ENCODE measurements at regions not wholly inside any gene's neighbourhood (a gene's known extent, or its start where the extent isn't known, plus 50 kb on each side); places are given as distances from the start of the nearest gene placed in this dataset.
A peak's percentile ranks its signal among the peaks of the same experiment; 100 is the strongest.

DNA sequence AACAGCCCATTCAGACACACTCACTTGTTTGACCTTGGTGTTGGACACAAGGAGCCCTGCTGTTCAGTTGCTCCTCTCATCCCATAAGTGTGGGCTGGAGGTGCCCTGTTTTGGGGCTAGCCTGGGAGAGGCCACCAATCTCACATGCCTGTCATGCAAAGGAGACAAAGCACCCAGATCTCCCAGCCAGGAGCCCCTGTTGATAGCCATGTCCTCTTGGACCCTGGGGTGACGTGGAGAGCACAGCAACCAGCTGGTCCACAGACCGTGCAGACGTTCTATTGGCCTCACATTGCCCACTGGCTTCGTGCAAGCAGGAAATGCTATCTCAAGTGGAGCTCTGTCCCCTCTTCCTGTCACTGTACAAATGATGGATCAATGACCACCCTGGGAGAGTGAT is 240.8 kb downstream of the RPS24 start:
- Histone ChIP-seq H3K4me3 (no peak overlapping the region), H3K9me3 (ENCODE audit: low read depth, low read length) (no peaks in the 10 kb centered on the region), H3K27ac (no peak overlapping the region), H3K9ac (ENCODE audit: insufficient read length) (no peak overlapping the region), H3K36me3 (ENCODE audit: insufficient read depth, low read length) (no peaks in the 10 kb centered on the region)
- DNase-seq (ENCODE audit: low read depth, low spot score) = no peak
- TF ChIP-seq FOXP2 (optimal IDR thresholded peaks at IDR 0.05; ENCODE audit: control extremely low read depth, extremely low read length, insufficient read depth) = no peak
- TF ChIP-seq POLR2AphosphoS5 (IDR thresholded peaks at IDR 0.05; ENCODE audit: borderline replicate concordance, low read depth, low read length) = no peak

DNA sequence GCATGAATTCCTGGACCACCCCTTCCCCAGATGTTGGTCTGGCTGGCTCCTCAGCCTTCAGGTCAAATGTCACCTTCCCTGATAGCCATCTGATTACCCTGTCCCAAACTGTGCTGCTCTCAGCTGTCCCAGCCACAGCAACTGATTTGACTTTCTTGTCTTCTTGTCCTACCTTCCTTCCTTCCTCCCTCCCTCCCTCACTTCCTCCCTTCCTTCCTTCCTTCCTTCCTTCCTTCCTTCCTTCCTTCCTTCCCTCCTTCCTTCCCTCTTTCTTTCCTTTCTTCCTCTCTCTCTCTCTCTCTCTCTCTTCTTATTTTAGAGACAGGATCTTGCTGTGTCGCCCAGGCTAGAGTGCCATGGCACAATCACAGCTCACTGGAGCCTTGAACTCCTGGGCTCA is 242.5 kb downstream of the RPS24 start:
- Histone ChIP-seq H3K27ac (no peak overlapping the region), H3K9me3 (ENCODE audit: low read depth, low read length) (no peaks in the 10 kb centered on the region), H3K4me3 (no peak overlapping the region), H3K9ac (ENCODE audit: insufficient read length) (no peak overlapping the region), H3K36me3 (ENCODE audit: insufficient read depth, low read length) (no peaks in the 10 kb centered on the region)
- TF ChIP-seq POLR2AphosphoS5 (IDR thresholded peaks at IDR 0.05; ENCODE audit: borderline replicate concordance, low read depth, low read length) (no peak), FOXP2 (optimal IDR thresholded peaks at IDR 0.05; ENCODE audit: control extremely low read depth, extremely low read length, insufficient read depth) (no peak), EZH2 (IDR thresholded peaks at IDR 0.05) (no peak)
- no peak for DNase-seq (ENCODE audit: low read depth, low spot score)

DNA sequence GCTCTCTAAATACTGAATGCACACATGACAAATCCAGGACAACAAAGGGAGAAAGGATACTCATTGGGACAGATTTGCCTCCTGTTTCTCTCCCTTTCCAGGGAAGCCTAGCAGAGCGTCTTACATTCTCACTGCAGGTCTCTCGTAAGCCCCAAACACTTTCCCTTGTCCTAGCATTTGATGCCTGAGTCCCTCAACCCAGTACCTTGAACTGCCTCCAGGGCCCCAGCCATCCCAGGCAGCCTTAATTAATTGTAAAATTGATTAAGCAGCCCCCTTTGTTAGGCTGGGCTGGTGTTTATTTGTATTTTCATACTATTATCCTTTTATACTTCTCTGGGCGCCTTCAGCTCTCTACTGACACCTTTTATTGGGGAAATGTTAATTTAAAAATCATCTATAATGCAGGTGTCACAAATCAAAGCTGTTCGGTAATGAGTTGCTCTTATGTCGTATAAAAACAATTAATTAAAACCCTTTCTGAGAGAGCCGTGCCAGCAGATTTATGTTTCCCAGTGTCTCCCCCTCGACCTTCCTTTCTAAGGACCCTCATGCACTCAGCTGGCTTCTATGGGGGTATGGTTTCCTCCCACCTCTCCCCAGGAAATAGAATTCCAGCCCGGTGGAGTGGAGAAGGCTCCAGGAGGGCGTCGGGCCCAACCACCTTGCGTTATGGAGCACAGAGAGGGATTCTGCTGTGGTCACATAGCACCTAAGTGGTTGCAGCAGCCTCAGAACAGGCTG is 243.8 kb downstream of the RPS24 start:
- Histone ChIP-seq H3K9ac (ENCODE audit: insufficient read length) (no peak overlapping the region), H3K27ac (no peak overlapping the region), H3K9me3 (ENCODE audit: low read depth, low read length) (no peaks in the 10 kb centered on the region), H3K4me3 (no peak overlapping the region), H3K36me3 (ENCODE audit: insufficient read depth, low read length) (no peaks in the 10 kb centered on the region)
- TF ChIP-seq FOXP2 (optimal IDR thresholded peaks at IDR 0.05; ENCODE audit: control extremely low read depth, extremely low read length, insufficient read depth) = no peak
- no peak for TF ChIP-seq EZH2 (IDR thresholded peaks at IDR 0.05)
- TF ChIP-seq POLR2AphosphoS5 (IDR thresholded peaks at IDR 0.05; ENCODE audit: borderline replicate concordance, low read depth, low read length) = no peak
- DNase-seq (ENCODE audit: low read depth, low spot score) = no peak

DNA sequence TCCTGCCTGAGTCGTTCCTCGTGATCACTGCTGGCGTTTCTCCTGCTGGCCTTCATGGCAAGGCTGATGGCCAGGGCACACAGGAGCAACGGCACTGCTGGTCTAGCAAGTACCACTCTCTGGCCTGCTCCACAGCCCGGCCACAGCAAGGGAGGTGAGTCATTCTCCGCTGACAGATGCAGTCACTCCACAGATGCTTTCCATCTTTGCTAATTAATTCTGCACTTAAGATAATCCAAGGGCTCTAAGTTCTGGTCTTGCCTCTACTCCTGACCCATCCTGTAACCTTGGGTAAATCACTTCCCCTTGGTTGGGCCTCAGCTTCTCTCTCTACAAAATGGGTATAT is 244.4 kb downstream of the RPS24 start:
- no peaks in the 10 kb centered on the region for H3K36me3 ChIP-seq (ENCODE audit: insufficient read depth, low read length)
- H3K4me3 ChIP-seq = no peak overlapping the region
- H3K9ac ChIP-seq (ENCODE audit: insufficient read length) = no peak overlapping the region
- H3K27ac ChIP-seq = no peak overlapping the region
- no peaks in the 10 kb centered on the region for H3K9me3 ChIP-seq (ENCODE audit: low read depth, low read length)
- no peak for TF ChIP-seq EZH2 (IDR thresholded peaks at IDR 0.05)
- no peak for DNase-seq (ENCODE audit: low read depth, low spot score)

DNA sequence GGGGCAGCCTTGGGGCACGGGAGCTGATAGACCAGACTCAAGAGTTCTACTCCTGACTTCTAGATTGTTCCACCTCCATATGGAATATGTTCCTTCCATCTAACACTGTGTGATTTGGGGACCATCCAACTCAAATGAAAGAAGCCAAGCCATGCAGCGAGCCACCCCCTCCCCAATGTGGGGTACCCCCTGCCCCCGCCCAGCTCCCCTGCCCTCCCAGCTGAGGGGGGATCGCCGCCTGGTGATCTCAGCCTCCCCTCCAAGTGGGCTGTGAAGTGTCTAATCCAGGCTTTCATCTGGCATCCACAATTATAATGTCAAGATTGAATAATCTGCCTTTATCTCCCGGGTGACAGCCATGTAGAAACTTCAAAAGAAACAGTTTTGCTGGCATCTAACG is 246.1 kb downstream of the RPS24 start:
- Histone ChIP-seq H3K9ac (ENCODE audit: insufficient read length) (no peak overlapping the region), H3K36me3 (ENCODE audit: insufficient read depth, low read length) (no peaks in the 10 kb centered on the region), H3K4me3 (peak overlapping the region; percentile 36; the same call in 1 of the 2 replicates), H3K9me3 (ENCODE audit: low read depth, low read length) (no peaks in the 10 kb centered on the region), H3K27ac (no peak overlapping the region)
- no peak for TF ChIP-seq POLR2AphosphoS5 (IDR thresholded peaks at IDR 0.05; ENCODE audit: borderline replicate concordance, low read depth, low read length)
- no peak for TF ChIP-seq EZH2 (IDR thresholded peaks at IDR 0.05)
- TF ChIP-seq FOXP2 (optimal IDR thresholded peaks at IDR 0.05; ENCODE audit: control extremely low read depth, extremely low read length, insufficient read depth) = no peak
- no peak for DNase-seq (ENCODE audit: low read depth, low spot score)

DNA sequence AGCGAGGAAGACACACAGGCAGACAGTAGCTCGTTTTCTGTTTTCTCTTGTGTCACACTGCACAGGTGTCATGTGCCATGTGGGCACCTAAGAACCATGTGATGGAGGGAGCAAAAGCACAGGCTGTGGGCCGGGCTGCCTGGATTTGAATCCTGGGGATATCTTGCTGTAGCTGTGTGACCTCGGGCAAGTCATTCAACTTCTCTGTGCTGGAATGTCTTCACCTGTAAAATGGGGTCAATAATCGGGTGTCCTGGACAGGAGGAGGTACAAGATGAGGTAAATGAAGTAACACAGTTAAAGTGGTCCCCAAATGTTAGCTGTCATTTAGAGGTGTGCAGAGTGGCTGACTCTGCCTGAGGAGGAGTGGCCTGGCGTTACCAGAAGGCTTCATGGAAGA is 246.9 kb downstream of the RPS24 start:
- no peaks in the 10 kb centered on the region for H3K9me3 ChIP-seq (ENCODE audit: low read depth, low read length)
- no peaks in the 10 kb centered on the region for H3K36me3 ChIP-seq (ENCODE audit: insufficient read depth, low read length)
- DNase-seq (ENCODE audit: low read depth, low spot score) = no peak
- no peak for TF ChIP-seq POLR2AphosphoS5 (IDR thresholded peaks at IDR 0.05; ENCODE audit: borderline replicate concordance, low read depth, low read length)
- no peak for TF ChIP-seq FOXP2 (optimal IDR thresholded peaks at IDR 0.05; ENCODE audit: control extremely low read depth, extremely low read length, insufficient read depth)
- TF ChIP-seq EZH2 (IDR thresholded peaks at IDR 0.05) = no peak
- no peak overlapping the region for H3K27ac ChIP-seq
- H3K4me3 ChIP-seq = no peak overlapping the region
- H3K9ac ChIP-seq (ENCODE audit: insufficient read length) = no peak overlapping the region

DNA sequence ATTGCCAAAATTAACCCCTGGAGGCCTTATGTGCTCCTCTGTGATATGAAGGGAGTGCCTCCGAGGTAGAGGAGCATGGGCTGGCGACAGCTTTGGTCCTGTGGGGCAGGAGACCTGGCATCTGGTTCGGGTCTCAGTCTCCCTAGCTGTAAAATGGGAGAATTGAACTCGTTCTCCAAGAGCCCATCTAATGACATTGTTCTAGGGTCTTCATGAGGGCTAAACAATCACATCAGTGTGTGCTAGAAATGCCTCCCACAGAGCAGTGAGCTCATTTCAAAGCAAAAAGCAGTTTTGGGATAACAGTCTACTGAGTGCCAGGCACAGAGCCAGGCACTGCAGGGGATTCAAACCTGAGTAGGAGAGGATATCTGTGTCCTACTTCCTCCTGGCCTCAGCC is 248.0 kb downstream of the RPS24 start:
- no peak for DNase-seq (ENCODE audit: low read depth, low spot score)
- Histone ChIP-seq H3K4me3 (no peak overlapping the region), H3K27ac (no peak overlapping the region), H3K9ac (ENCODE audit: insufficient read length) (no peak overlapping the region), H3K9me3 (ENCODE audit: low read depth, low read length) (no peaks in the 10 kb centered on the region), H3K36me3 (ENCODE audit: insufficient read depth, low read length) (no peaks in the 10 kb centered on the region)
- no peak for TF ChIP-seq POLR2AphosphoS5 (IDR thresholded peaks at IDR 0.05; ENCODE audit: borderline replicate concordance, low read depth, low read length)
- TF ChIP-seq EZH2 (IDR thresholded peaks at IDR 0.05) = no peak
- TF ChIP-seq FOXP2 (optimal IDR thresholded peaks at IDR 0.05; ENCODE audit: control extremely low read depth, extremely low read length, insufficient read depth) = no peak

DNA sequence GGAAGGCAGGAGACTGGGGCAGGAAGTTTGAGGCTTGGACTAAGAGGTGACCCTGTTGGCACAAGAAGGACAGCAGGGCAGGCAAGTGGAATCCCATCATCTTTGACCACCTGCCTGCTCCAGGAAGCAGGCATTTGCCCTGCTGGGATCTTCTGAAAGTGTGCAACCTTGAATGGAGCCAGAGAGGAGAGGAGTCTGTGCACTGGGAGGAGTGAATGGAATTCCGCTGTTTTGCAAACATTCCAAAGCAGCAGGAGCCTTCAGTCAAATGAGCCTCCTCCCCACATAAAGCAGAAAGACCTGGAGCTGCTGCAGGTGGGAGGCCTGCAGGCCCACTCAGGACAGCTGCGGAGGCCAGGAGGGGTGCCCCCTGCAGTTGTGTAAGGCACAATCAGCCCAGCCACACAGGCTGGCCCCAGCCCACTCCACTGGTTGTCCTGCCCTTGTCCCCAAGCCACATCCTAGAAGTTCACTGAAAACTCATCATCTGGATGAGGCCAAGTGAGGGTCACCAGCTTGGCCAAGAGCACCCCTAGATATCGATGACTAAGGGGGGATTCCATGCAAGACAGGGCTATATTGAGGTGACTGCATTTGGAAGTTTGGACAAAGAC is 249.5 kb downstream of the RPS24 start:
- Histone ChIP-seq H3K27ac (no peak overlapping the region), H3K9ac (ENCODE audit: insufficient read length) (no peak overlapping the region), H3K4me3 (no peak overlapping the region), H3K9me3 (ENCODE audit: low read depth, low read length) (no peaks in the 10 kb centered on the region), H3K36me3 (ENCODE audit: insufficient read depth, low read length) (no peaks in the 10 kb centered on the region)
- TF ChIP-seq EZH2 (IDR thresholded peaks at IDR 0.05) (no peak), FOXP2 (optimal IDR thresholded peaks at IDR 0.05; ENCODE audit: control extremely low read depth, extremely low read length, insufficient read depth) (no peak)
- DNase-seq (ENCODE audit: low read depth, low spot score) = no peak

DNA sequence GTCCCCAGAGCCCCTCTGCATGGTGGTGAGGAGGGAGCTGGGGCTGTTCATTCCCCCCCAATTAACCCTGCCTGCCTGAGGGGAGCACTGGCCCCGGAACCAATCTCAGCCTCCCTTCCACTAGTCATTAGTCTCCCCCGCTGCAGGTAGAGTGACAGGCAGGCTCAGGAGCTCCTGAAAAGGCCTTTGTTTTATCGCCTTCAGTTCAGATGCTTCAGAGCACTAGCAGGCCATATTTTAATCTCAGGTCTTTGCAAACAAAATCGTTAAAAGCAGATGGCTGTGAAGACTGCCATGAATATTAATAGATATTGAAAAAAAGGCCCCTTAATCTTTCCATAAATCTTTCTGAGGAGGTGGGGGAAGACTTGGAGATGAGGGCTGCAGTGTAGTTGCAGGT is 250.7 kb downstream of the RPS24 start:
- no peak for DNase-seq (ENCODE audit: low read depth, low spot score)

More for the DNA sequence above, 250.7 kb downstream of the RPS24 start:
- H3K36me3 ChIP-seq (ENCODE audit: insufficient read depth, low read length) = no peaks in the 10 kb centered on the region
- no peak overlapping the region for H3K9ac ChIP-seq (ENCODE audit: insufficient read length)
- no peak overlapping the region for H3K27ac ChIP-seq
- no peak overlapping the region for H3K4me3 ChIP-seq
- TF ChIP-seq FOXP2 (optimal IDR thresholded peaks at IDR 0.05; ENCODE audit: control extremely low read depth, extremely low read length, insufficient read depth) (no peak), POLR2AphosphoS5 (IDR thresholded peaks at IDR 0.05; ENCODE audit: borderline replicate concordance, low read depth, low read length) (no peak), EZH2 (IDR thresholded peaks at IDR 0.05) (no peak)
- H3K9me3 ChIP-seq (ENCODE audit: low read depth, low read length) = no peaks in the 10 kb centered on the region

All from SK-N-MC (cell line).